GM18867 (cell line): ENCODE measurements at regions not wholly inside any gene's neighbourhood (a gene's known extent, or its start where the extent isn't known, plus 50 kb on each side); places are given as distances from the start of the nearest gene placed in this dataset.
"Not testable (repeated sequence)": the region's sequence is repeated elsewhere in the genome, so short reads cannot be mapped to it uniquely, and the experiment has no call there.

Experiments used
- ATAC-seq: cut with Tn5 transposase; IDR thresholded peaks from one replicate; pipeline ENCODE4 v1.9.1; 2021; ENCODE audit warnings: mild to moderate bottlenecking, moderate library complexity; ENCODE audit not compliant: unreplicated experiment

- no peak for ATAC-seq
Measured at GRCh38 chr10:56104923-56105322, 256.1 kb downstream of the ZWINT start.

- ATAC-seq = no peak
Measured at GRCh38 chr10:56104487-56104886, 256.6 kb downstream of the ZWINT start.

- ATAC-seq = no peak
Measured at GRCh38 chr10:56096226-56096517, 264.9 kb downstream of the ZWINT start.

DNA sequence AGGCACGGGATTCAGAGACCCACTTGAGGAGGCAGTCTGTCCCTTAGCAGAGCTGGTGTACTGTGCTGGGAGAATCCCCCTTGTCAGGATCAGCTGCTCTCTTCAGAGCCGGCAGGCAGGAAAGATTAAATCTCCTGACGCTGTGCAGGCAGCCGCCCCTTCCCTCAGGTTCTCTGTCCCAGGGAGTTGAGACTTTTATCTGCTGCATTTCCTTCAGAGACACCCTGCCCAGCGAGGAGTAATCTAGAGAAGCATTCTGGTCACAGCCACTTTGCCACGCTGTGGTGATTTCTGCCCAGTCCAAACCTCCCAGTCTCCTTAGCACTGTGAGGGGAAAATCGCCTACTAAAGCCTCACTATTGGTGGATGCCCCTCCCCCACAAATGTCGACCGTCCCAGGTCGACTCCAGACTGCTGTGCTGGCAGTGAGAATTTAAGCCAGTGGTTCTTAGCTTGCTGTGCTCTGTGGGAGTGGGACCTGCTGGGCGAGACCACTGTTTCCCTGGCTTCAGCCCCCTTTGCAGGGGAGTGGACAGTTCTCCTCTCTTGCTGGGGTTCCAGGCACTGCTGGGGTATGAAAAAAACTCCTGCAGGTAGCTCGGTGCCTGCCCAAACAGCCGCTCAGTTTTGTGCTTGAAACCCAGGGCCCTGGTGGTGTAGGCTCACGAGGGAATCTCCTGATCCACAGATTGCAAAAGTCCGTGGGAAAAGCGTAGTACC, 265.4 kb downstream of the ZWINT start:
- no peak for ATAC-seq

GRCh38 chr10:56093645-56094044, 267.4 kb downstream of the ZWINT start:
- not testable (repeated sequence) for ATAC-seq

- no peak for ATAC-seq
Measured at GRCh38 chr10:56091872-56092271, 269.2 kb downstream of the ZWINT start.

DNA sequence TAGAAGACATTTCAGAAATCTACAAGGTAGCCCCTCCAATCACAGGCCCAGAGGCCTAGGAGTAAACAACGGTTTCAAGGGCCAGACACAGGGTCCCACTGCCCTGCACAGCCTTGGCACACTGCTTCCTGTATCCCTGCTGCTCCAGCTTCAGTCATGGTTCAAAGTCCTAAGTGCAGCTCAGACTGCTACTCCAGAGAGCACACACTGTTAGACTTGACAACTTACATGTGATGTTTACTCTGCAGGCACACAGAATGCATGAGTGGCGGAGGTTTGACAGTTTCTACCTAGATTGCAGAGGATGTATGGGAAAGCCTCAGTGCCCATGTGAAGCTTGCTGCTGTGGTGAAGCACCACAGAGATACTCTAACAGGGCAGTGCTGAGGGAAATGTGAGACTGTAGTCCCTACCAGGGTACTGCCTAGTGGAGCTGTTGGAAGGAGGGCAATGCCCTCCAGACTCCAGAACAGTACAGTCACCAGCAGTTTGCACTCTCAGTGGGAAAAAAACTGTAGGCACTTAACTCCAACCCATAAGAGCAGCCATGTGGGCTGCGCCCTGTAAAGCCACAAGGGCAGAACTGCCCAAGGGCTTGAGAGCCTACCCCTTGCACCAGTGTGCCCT, 270.0 kb downstream of the ZWINT start:
- ATAC-seq = no peak

DNA sequence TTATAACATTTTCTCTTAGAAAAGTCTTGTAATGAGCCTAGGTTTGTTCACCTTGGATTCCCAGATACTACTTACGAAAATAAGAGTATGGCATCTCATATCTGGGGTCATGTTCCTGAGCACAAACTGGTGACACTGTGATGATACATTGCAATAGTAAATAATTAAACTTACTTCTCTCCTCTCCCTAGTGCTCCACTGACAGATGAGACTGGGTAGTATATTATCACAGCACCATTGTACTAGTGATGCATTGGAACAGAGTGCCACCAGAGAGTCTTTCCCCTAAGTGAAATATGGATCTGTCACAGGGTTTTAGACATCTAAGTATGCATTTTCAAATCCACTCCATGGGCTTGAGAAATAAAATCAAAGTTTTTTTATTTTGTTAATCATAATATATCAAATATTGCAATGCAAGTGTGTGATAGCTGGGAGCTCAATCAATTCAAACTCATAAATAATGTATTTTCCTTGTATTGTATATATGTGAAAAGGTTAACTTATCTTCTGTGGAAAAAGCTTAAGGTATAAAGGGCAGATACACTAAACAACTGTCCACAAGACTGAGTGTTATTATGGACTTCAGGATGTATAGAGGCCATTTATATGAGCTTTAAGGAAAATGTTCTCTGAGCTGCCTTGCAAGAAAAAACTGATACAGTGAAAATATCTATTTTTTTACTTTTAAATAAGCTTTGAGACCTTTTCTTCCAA, 275.5 kb downstream of the ZWINT start:
- ATAC-seq = no peak

DNA sequence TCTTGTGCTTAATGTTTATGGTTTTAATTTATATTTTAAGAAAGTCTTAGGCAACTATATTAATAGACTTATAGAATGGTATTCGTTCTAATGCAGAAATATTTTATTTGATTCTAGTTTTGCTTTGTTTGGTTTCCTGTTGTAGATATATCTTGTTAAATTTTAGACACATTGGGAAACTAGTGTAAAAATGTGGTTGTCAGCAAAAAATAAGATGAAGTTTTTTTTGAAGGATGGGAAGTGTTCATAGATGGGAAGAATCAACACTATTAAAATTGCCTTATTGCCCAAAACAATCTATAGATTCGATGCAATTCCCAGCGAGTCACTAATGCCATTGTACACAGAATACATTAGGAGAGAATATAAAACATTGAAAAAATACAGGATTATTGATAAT, 278.9 kb downstream of the ZWINT start:
- no peak for ATAC-seq

- ATAC-seq = no peak
Measured at GRCh38 chr10:56068473-56069263, 292.4 kb downstream of the ZWINT start.

GRCh38 chr10:56068040-56068439, 293.0 kb downstream of the ZWINT start:
- ATAC-seq = no peak

DNA sequence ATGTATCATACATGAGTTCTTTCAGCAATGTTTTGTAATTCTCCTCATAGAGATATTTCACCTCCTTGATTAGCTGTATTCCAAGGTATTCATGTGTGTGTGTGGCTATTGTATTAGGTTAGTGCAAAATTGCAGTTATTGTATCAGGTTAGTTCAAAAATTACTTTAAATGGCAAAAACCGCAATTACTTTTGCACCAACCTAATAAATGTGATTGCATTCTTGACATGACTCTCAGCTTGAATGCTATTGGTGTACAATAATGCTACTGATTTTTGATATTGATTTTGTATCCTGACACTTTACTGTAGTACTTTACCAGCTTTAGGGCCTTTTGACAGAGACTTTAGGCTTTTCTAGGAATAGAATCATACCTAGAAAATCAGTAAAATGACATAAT, 297.4 kb downstream of the ZWINT start:
- no peak for ATAC-seq

- ATAC-seq = no peak
Measured at GRCh38 chr10:56057860-56058259, 303.2 kb downstream of the ZWINT start.

DNA sequence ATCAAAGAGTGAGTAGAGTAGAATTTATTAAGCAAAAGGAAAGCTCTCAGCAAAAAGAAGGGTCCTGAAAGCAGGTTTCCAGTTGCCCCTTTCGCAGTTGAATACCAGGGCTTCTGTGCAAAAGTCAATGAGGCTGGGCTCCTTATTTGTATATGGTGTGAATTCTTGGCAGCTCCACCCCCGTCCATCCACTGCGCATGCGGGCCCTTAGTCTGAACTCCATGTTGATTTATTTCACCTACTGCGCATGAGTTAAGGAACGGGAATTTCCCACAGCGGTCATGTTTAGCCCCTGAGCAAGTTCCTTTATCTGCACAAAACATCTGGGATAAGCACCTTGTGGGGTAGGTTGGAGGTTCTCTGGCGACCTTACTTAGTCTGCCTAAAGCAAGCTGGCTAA, 325.6 kb downstream of the ZWINT start:
- ATAC-seq = no peak

- ATAC-seq = no peak
Measured at GRCh38 chr10:56028298-56029132, 332.5 kb downstream of the ZWINT start.

- no peak for ATAC-seq
Measured at GRCh38 chr10:56012101-56012500, 349.0 kb downstream of the ZWINT start.

- ATAC-seq = no peak
Measured at GRCh38 chr10:56003555-56003954, 357.5 kb downstream of the ZWINT start.

- ATAC-seq = no peak
Measured at GRCh38 chr10:55989188-55989587, 371.9 kb downstream of the ZWINT start.

GRCh38 chr10:55979203-55979602, 381.9 kb downstream of the ZWINT start:
- ATAC-seq = no peak

DNA sequence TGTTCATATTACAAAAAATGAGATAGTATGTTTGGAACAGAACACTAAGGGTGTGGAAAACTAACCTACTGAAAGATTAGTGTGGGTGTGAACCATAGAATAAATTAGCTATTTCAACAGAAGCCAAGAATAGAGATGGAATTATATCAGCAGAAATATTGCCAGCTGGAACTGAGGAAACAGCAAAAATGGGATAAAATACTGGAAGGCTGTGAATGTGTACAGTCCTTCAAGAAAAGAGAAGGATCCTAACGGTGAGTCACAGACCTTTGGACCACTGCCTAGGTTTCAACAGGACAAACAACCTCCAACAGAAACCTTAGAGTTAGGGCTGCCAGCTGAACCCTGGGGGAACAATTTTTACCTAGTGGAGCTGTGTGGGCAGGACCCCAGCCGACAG, 395.0 kb downstream of the ZWINT start:
- no peak for ATAC-seq

GRCh38 chr10:55943403-55943802, 417.7 kb downstream of the ZWINT start:
- ATAC-seq = no peak
